ENCODE measurements at regions not wholly inside any gene's neighbourhood (a gene's known extent, or its start where the extent isn't known, plus 50 kb on each side); places are given as distances from the start of the nearest gene placed in this dataset.
A peak's percentile ranks its signal among the peaks of the same experiment; 100 is the strongest.

DNA sequence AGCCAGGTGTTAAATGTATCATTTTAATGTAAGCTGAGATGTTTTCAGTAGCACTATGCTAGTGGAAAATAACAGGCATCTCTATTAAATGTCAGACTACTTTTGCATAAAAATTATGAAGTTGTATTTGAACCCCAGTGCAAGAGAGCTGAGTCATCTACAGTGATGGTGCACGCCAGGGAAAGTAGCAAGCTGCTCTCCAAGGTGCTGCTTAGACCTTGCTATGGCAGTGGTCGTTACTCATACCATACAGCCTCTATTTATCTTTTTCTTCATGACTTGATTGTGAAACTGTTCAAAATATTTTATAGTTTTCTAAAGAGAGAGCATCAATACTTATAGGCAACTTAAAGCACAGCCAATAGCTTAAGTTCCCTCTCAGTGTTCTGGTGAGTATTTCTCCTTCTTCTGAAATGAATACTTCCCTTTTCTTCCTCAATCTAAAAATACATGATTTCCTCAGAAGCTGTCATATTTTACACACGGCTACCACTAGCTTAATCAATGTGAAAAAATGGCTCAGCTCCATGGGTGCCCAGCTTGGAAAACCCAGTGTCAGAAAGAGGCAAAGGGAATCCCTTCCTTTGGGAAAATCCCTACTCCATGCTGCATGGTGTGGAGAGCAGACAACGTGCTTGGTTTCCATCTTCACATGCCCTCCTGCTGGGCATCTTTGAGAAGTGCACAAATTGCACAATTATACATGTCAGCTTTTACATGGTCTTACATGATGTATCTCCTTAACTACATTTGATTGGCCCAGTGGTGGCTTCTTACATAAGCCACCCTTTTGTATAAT lies 105.6 kb downstream of the ELOVL4 start:
- Histone ChIP-seq H3K27me3 (ENCODE audit: control insufficient read depth in 1 of 2, insufficient read depth in 1 of 2, low read length in 2 of 2) (no peaks in the 10 kb centered on the region), H2BK120ac (ENCODE audit: low read depth, low read length) (no peak overlapping the region), H3K4me3 (ENCODE audit: insufficient read depth in 1 of 2, low read depth in 1 of 2, low read length in 2 of 2) (no peak overlapping the region), H3K4me2 (ENCODE audit: low read length, poor library complexity, severe bottlenecking) (no peak overlapping the region), H4K91ac (ENCODE audit: low read length) (no peak overlapping the region), H3K14ac (ENCODE audit: low read length in 2 of 2) (no peak overlapping the region), H3K4me1 (ENCODE audit: control insufficient read depth, insufficient read depth, low read depth, low read length) (no peaks in the 10 kb centered on the region), H2BK12ac (ENCODE audit: low read length in 2 of 2) (no peak overlapping the region), H4K8ac (ENCODE audit: low read length) (no peak overlapping the region), H3K36me3 (ENCODE audit: control insufficient read depth in 1 of 2, insufficient read depth in 2 of 2, low read depth in 1 of 2, low read length in 2 of 2) (no peaks in the 10 kb centered on the region), H3K18ac (ENCODE audit: low read depth in 1 of 2, low read length in 2 of 2) (no peak overlapping the region), H2BK5ac (ENCODE audit: low read depth, low read length, poor library complexity, severe bottlenecking) (no peak overlapping the region), H2AFZ (ENCODE audit: low read depth, low read length) (no peak overlapping the region), H3K9me3 (ENCODE audit: control insufficient read depth, low read length) (peaks cover 24% of the 10 kb centered on the region), H3K79me1 (replicated peaks; ENCODE audit: low read length, poor library complexity, severe bottlenecking) (no peaks in the 10 kb centered on the region), H3K23ac (ENCODE audit: low read length in 2 of 2) (no peak overlapping the region), H3K27ac (ENCODE audit: low read length, poor library complexity, severe bottlenecking) (no peak overlapping the region), H3K9ac (ENCODE audit: low read length) (no peak overlapping the region), H2BK15ac (ENCODE audit: low read depth, poor library complexity, severe bottlenecking) (no peak overlapping the region), H3K4ac (ENCODE audit: low read depth in 1 of 2, low read length in 2 of 2) (no peak overlapping the region), H2AK5ac (ENCODE audit: low read length, severe bottlenecking) (no peak overlapping the region)
- no peak for DNase-seq
- 67% methylated on average over 3 of the region's 4 CpGs for WGBS

DNA sequence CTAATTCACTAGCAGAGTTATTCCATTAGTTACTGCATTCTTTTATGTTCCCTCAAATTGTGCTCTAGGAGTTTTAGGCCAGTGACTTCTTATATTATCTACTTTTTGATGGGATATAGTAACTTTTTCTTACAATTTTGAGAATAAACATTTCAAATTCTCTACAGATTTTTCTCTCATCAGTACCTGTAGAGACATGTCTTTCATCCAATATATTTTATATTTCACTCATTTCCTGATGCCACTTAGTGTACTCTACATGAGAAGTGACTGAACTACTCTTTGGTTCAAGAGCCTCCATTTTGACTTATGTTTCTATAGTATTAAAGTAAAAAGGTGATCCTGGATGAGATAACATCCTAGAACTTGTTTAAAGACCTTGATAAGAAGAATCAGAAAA lies 108.5 kb downstream of the ELOVL4 start:
- no peak overlapping the region for H2BK12ac ChIP-seq (ENCODE audit: low read length in 2 of 2)
- no peak overlapping the region for H3K27ac ChIP-seq (ENCODE audit: low read length, poor library complexity, severe bottlenecking)
- no peak overlapping the region for H2BK15ac ChIP-seq (ENCODE audit: low read depth, poor library complexity, severe bottlenecking)
- H2BK120ac ChIP-seq (ENCODE audit: low read depth, low read length) = no peak overlapping the region
- no peak overlapping the region for H3K4ac ChIP-seq (ENCODE audit: low read depth in 1 of 2, low read length in 2 of 2)
- no peak overlapping the region for H3K14ac ChIP-seq (ENCODE audit: low read length in 2 of 2)
- no peak overlapping the region for H2BK5ac ChIP-seq (ENCODE audit: low read depth, low read length, poor library complexity, severe bottlenecking)
- no peak overlapping the region for H2AFZ ChIP-seq (ENCODE audit: low read depth, low read length)
- no peaks in the 10 kb centered on the region for H3K4me1 ChIP-seq (ENCODE audit: control insufficient read depth, insufficient read depth, low read depth, low read length)
- H3K36me3 ChIP-seq (ENCODE audit: control insufficient read depth in 1 of 2, insufficient read depth in 2 of 2, low read depth in 1 of 2, low read length in 2 of 2) = no peaks in the 10 kb centered on the region
- H2AK5ac ChIP-seq (ENCODE audit: low read length, severe bottlenecking) = no peak overlapping the region
- no peak overlapping the region for H4K8ac ChIP-seq (ENCODE audit: low read length)
- H3K27me3 ChIP-seq (ENCODE audit: control insufficient read depth in 1 of 2, insufficient read depth in 1 of 2, low read length in 2 of 2) = no peaks in the 10 kb centered on the region
- no peak overlapping the region for H3K18ac ChIP-seq (ENCODE audit: low read depth in 1 of 2, low read length in 2 of 2)
- H3K4me3 ChIP-seq (ENCODE audit: insufficient read depth in 1 of 2, low read depth in 1 of 2, low read length in 2 of 2) = no peak overlapping the region
- H4K91ac ChIP-seq (ENCODE audit: low read length) = no peak overlapping the region
- H3K79me1 ChIP-seq (replicated peaks; ENCODE audit: low read length, poor library complexity, severe bottlenecking) = no peaks in the 10 kb centered on the region
- no peak overlapping the region for H3K23ac ChIP-seq (ENCODE audit: low read length in 2 of 2)
- H3K9me3 ChIP-seq (ENCODE audit: control insufficient read depth, low read length) = peaks cover 24% of the 10 kb centered on the region
- DNase-seq = no peak
- H3K4me2 ChIP-seq (ENCODE audit: low read length, poor library complexity, severe bottlenecking) = no peak overlapping the region
- no peak overlapping the region for H3K9ac ChIP-seq (ENCODE audit: low read length)

DNA sequence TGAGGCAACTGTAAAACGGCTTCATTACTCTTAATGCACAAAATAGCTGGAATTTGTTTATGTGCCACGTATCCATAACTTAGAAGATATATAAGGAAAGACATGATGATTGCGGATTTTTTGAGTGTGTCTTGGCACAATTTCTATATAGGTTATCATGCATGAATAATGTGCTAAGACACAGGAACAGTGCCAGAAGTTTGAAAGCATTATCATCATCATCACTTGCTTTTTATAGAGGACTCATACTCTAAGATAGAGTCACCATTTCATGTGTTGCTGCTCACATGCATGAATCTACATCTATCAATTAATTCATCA lies 113.4 kb downstream of the ELOVL4 start:
- no peaks in the 10 kb centered on the region for H3K4me1 ChIP-seq (ENCODE audit: control insufficient read depth, insufficient read depth, low read depth, low read length)
- no peak overlapping the region for H2BK120ac ChIP-seq (ENCODE audit: low read depth, low read length)
- H2AK5ac ChIP-seq (ENCODE audit: low read length, severe bottlenecking) = no peak overlapping the region
- no peak overlapping the region for H2BK12ac ChIP-seq (ENCODE audit: low read length in 2 of 2)
- H4K8ac ChIP-seq (ENCODE audit: low read length) = no peak overlapping the region
- H3K4me3 ChIP-seq (ENCODE audit: insufficient read depth in 1 of 2, low read depth in 1 of 2, low read length in 2 of 2) = no peak overlapping the region
- DNase-seq = no peak
- no peak overlapping the region for H2AFZ ChIP-seq (ENCODE audit: low read depth, low read length)
- H3K9ac ChIP-seq (ENCODE audit: low read length) = no peak overlapping the region
- H3K4ac ChIP-seq (ENCODE audit: low read depth in 1 of 2, low read length in 2 of 2) = no peak overlapping the region
- no peak overlapping the region for H3K27ac ChIP-seq (ENCODE audit: low read length, poor library complexity, severe bottlenecking)
- no peak overlapping the region for H3K14ac ChIP-seq (ENCODE audit: low read length in 2 of 2)
- H3K9me3 ChIP-seq (ENCODE audit: control insufficient read depth, low read length) = peaks cover 7% of the 10 kb centered on the region
- no peak overlapping the region for H2BK15ac ChIP-seq (ENCODE audit: low read depth, poor library complexity, severe bottlenecking)
- WGBS = 89% methylated on average over 3 of the region's 3 CpGs
- no peak overlapping the region for H4K91ac ChIP-seq (ENCODE audit: low read length)
- H2BK5ac ChIP-seq (ENCODE audit: low read depth, low read length, poor library complexity, severe bottlenecking) = no peak overlapping the region
- no peaks in the 10 kb centered on the region for H3K27me3 ChIP-seq (ENCODE audit: control insufficient read depth in 1 of 2, insufficient read depth in 1 of 2, low read length in 2 of 2)
- H3K18ac ChIP-seq (ENCODE audit: low read depth in 1 of 2, low read length in 2 of 2) = no peak overlapping the region
- H3K79me1 ChIP-seq (replicated peaks; ENCODE audit: low read length, poor library complexity, severe bottlenecking) = no peaks in the 10 kb centered on the region
- no peaks in the 10 kb centered on the region for H3K36me3 ChIP-seq (ENCODE audit: control insufficient read depth in 1 of 2, insufficient read depth in 2 of 2, low read depth in 1 of 2, low read length in 2 of 2)
- H3K4me2 ChIP-seq (ENCODE audit: low read length, poor library complexity, severe bottlenecking) = no peak overlapping the region
- no peak overlapping the region for H3K23ac ChIP-seq (ENCODE audit: low read length in 2 of 2)

DNA sequence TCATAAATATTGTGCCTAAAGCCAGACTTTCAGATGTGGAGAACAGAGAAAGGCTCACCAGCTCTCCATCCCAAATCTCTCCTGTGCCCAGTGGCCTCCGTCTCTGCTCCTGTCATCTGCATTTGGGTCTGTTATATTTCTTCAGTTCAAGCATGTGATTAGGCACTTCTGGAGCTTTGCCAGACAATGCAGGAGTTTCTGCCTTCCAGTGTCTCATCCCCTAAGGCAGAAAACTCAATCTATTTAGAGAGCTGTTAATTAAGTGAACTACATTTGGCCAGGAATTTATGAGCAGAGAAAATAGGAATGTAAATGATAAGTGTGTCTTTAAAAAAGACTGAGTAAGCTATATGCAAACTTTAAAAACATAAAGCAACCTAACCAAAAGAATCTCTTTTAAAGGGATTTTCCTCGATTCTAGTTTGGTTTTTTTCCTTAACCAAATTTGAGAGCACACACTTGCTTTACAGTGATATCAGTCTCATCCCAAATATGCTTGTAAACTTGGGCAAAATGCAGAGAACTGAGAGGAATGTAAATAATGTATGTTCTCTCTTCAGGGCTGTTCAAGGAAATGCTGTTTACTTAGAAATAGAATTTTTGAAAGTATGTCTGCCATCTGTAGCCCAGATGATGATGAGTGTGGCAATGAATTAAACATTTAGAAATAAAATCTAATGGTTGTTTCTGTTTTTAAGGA lies 113.9 kb downstream of the ELOVL4 start:
- Histone ChIP-seq H3K9me3 (ENCODE audit: control insufficient read depth, low read length) (peaks cover 2% of the 10 kb centered on the region), H4K91ac (ENCODE audit: low read length) (no peak overlapping the region)

More for the DNA sequence above, 113.9 kb downstream of the ELOVL4 start:
- no peak overlapping the region for H3K9ac ChIP-seq (ENCODE audit: low read length)
- 60% methylated on average over 2 of the region's 2 CpGs for WGBS
- H3K4me2 ChIP-seq (ENCODE audit: low read length, poor library complexity, severe bottlenecking) = no peak overlapping the region
- H2BK12ac ChIP-seq (ENCODE audit: low read length in 2 of 2) = no peak overlapping the region
- no peak overlapping the region for H2AFZ ChIP-seq (ENCODE audit: low read depth, low read length)
- no peak overlapping the region for H2AK5ac ChIP-seq (ENCODE audit: low read length, severe bottlenecking)
- H3K4me3 ChIP-seq (ENCODE audit: insufficient read depth in 1 of 2, low read depth in 1 of 2, low read length in 2 of 2) = no peak overlapping the region
- no peak overlapping the region for H4K8ac ChIP-seq (ENCODE audit: low read length)
- no peak overlapping the region for H3K14ac ChIP-seq (ENCODE audit: low read length in 2 of 2)
- no peak overlapping the region for H3K23ac ChIP-seq (ENCODE audit: low read length in 2 of 2)
- H3K18ac ChIP-seq (ENCODE audit: low read depth in 1 of 2, low read length in 2 of 2) = no peak overlapping the region
- no peak overlapping the region for H2BK120ac ChIP-seq (ENCODE audit: low read depth, low read length)
- no peak overlapping the region for H3K4ac ChIP-seq (ENCODE audit: low read depth in 1 of 2, low read length in 2 of 2)
- H3K27ac ChIP-seq (ENCODE audit: low read length, poor library complexity, severe bottlenecking) = no peak overlapping the region
- DNase-seq = peak; percentile 6
- no peaks in the 10 kb centered on the region for H3K27me3 ChIP-seq (ENCODE audit: control insufficient read depth in 1 of 2, insufficient read depth in 1 of 2, low read length in 2 of 2)
- no peak overlapping the region for H2BK5ac ChIP-seq (ENCODE audit: low read depth, low read length, poor library complexity, severe bottlenecking)
- H3K4me1 ChIP-seq (ENCODE audit: control insufficient read depth, insufficient read depth, low read depth, low read length) = no peaks in the 10 kb centered on the region
- no peaks in the 10 kb centered on the region for H3K79me1 ChIP-seq (replicated peaks; ENCODE audit: low read length, poor library complexity, severe bottlenecking)
- no peaks in the 10 kb centered on the region for H3K36me3 ChIP-seq (ENCODE audit: control insufficient read depth in 1 of 2, insufficient read depth in 2 of 2, low read depth in 1 of 2, low read length in 2 of 2)
- H2BK15ac ChIP-seq (ENCODE audit: low read depth, poor library complexity, severe bottlenecking) = no peak overlapping the region
